Activated gamma-delta T cell (primary cell): ENCODE measurements at regions not wholly inside any gene's neighbourhood (a gene's known extent, or its start where the extent isn't known, plus 50 kb on each side); places are given as distances from the start of the nearest gene placed in this dataset.

Experiments
- DNase-seq: peaks from one replicate; lab custom pipeline; 2025; lab: John Stamatoyannopoulos, UW

- DNase-seq: no peak
Measured at GRCh38 chr6:166774770-166775169, 147.7 kb upstream of the RPS6KA2 start.

GRCh38 chr6:166774292-166774691, 147.2 kb upstream of the RPS6KA2 start:
- no peak for DNase-seq

DNA sequence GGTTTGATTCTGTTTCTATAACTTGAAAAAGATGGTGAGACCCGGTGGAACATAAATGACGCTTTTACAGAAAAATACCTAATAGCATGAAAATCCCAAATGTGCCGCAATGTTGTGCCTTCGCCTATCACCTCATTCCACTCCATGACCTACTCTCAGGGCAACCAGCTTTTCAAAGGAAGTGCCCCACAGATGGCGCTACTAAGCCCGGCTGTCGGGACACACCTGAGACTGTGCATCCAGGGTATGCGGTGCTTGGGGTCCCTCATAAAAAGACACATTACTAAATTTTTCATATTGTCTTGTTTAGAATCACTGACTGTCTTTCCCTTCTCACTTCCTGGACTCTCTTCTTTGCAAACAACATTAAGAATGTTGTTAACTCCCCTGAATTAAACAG, 145.5 kb upstream of the RPS6KA2 start:
- no peak for DNase-seq

DNA sequence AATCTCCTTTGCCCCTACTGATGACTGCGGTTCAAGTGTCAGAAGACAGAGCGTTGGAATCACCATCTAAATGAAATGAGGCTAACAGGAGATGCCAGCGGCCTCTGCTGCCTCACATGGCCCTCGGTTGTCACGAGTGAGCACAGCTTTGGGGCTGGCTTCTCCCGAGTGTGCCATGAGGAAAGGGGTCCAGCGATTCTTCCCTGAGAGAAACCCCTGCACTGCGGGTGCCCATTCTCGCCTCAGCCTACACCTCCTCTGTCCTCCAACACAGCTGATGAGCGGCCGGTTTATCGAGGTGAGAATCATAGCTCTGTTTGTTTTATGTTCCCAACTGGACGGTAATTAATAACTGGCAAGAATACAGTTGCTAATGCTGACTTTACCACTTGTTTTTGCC, 144.7 kb upstream of the RPS6KA2 start:
- no peak for DNase-seq

DNA sequence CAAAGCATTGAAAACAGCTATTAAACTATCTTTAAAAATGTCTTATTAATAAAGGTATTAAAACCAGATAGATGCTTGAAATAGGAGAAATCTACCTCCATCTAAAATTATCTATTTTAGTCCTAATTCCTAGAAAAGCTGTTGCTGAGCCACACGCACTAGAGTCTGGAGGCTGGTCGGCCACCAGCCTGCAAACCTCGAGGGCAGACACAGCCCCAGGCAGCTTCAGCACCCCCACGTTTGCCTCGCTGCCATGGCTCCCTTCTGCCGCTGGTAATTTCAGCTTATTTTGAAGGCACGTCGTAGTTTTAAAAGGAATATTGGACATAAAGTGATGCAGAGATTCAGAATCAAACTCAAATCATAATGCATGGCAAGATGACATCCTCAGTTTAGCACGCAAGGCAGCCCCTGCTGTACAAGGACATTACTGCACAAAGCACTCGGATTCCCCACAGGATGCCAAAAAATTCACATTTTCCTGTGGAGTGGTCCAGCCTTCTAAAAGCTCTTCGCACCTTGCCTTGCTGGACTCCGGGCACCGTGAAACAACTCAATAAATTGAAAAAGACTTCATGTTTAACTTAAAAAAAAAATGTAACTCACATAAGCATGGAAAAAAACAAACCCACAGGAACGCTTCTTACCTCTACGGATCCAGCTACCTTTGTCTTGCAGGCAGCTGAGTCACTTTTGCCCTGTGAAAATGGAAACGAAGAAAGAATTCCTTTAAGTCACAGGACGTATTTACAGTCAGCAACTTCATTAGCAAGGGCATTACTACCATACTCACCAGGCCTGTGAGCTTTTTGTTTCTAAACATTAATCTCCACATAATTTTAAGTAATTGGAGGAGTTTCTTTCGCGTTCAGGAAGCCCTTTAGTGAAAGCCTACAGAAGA, 143.4 kb upstream of the RPS6KA2 start:
- DNase-seq: no peak

- no peak for DNase-seq
Measured at GRCh38 chr6:166769648-166770047, 142.6 kb upstream of the RPS6KA2 start.

DNA sequence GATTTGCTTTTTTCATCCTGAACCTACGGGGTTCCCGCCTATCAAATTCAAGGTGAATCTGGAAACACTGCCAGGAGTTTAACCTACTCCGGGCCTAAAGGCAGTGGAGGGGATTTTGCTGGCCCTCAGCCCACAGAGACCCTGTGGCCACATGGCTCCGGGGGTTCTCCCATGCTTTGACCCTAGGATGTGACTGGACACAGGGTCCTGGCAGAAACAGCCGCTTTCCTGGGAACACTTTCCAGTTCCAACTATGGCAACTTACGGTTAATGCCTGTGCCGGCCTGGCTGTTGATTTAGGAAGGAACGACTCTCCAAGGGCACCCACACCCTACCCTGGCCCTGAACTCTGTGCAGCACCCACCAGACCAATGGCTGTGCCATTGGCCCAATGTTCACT, 141.7 kb upstream of the RPS6KA2 start:
- no peak for DNase-seq

- DNase-seq: no peak
Measured at GRCh38 chr6:166767230-166767629, 140.2 kb upstream of the RPS6KA2 start.

GRCh38 chr6:166766769-166767168, 139.7 kb upstream of the RPS6KA2 start:
- DNase-seq: no peak

GRCh38 chr6:166765234-166765541, 138.1 kb upstream of the RPS6KA2 start:
- no peak for DNase-seq

GRCh38 chr6:166764473-166765233, 137.6 kb upstream of the RPS6KA2 start:
- no peak for DNase-seq

GRCh38 chr6:166763606-166764472, 136.8 kb upstream of the RPS6KA2 start:
- no peak for DNase-seq

GRCh38 chr6:166761801-166762200, 134.8 kb upstream of the RPS6KA2 start:
- no peak for DNase-seq

DNA sequence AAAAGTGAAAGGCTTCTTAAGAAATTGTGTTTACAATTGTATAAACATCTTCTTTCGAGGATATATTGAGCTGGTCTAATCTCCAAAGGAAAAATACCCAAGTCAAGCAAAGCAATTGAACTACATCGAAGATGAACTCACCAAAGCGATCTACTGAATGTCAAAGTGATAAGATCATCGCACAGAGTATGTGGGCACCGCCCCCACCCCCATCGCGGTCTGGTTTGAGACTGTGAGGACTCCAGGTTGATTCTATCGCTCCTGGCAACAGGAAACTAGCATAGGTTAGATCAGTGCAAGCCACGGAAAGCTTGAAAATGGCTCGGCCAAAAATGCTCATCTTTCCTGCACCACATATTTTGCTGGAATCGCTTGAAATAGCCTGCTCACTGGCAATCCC, 133.2 kb upstream of the RPS6KA2 start:
- no peak for DNase-seq

DNA sequence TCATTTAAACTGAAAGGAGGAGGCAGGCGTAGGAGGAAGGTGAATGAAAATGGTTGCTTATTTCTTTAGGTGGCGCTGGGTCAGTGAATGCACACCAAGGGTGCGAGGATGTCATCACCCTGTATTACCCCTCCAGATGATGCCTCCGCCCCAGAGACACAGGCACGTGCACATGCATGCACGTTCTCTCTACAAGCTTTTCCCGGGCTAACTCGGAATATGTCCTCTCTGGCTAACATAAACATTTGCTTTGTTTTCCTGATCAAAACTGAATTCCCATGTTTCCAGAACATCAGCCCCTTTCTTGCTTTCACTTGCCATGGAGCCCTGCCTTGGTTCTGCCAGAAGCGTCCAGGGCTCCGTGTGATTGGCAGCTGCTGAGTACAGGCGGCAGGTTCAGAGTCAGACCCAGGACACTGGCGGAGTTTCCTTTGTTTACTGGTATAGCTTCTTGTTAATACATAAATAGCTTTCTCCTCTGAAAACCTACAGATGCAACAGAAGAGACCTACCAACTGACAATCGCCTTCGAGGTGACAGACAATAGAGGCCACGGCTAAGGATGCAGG, 131.2 kb upstream of the RPS6KA2 start:
- no peak for DNase-seq

DNA sequence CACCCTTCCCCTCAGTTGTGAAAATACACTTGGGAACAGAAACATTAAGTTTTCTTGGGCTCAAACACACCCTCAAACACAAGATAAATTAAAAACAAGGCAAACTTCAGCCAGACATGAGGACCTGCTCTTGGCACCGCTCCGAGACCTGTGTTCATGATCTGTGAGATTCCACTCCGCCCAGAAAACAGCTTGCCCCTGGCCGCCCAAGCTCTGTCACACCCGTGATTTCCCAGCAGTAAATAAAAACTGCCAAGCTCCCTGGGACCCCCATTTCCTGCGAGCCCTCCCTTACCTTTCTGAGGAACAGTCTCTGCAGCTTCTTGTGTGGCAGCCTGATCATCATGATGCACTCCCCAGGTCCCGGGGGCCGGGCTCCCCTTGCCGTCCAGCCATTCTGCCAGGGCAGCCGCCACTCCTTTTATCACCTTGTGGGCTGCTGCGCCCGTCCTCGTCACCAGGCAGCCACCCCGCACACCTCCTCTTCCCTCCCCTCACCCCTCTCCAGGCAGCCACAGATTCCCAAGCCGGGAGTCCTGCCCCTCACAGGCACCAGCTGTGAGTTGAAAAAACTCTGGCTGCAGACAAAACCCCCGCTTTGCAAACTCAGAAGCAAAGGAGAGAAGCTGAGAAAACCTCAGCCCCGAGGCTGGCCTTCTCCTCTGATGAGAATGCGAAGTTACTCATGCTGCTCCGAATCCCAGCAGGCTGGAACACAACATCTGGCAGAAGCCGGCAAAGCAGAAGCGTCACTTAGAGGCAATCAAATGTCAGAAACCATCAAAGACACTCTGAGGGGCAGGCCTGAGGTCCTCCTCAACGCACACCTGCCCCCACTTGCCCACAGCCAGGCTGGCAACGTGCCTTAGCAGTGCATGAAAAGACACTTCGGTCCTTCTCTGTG, 130.4 kb upstream of the RPS6KA2 start:
- no peak for DNase-seq

DNA sequence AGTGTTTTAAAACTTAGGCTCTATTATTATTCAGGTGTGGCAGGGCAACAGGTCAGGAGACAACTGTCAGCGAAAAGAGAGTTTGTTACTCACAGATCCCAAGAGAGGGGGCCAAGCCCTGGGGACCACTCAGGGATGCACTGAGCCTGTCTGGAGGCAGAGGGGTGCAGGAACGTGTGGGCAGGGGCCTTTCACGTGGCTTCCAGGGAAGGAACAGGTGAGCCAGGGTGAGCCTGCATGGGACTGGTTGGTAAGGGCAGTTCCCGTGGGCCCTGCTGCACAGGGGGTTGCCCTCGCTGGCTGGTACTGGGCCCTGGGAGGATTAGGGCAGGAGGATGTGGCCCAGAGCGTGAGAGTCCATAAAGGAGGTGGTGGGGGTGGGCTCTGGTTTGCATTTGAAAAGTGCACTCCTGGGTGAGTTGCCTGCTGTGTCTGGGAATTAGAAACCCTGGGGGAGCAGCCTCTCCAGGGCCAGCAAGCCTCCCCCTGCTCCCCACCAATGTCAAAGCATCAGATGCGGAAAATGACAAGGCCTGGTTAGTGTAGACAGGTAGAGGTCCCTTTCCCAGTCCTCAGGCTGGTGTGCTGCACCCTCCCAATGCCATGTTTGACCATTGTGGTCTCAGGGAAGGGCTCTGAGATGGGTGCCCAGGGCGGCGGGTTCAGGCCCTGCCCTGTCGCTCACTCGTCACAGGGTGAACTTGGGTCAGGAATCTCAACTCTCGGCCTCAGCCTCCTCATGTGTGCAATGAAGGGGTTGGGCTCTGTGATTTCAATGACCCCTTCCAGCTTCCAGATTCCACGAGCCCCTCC, 127.4 kb upstream of the RPS6KA2 start:
- DNase-seq: no peak

GRCh38 chr6:166752928-166753721, 126.1 kb upstream of the RPS6KA2 start:
- no peak for DNase-seq

DNA sequence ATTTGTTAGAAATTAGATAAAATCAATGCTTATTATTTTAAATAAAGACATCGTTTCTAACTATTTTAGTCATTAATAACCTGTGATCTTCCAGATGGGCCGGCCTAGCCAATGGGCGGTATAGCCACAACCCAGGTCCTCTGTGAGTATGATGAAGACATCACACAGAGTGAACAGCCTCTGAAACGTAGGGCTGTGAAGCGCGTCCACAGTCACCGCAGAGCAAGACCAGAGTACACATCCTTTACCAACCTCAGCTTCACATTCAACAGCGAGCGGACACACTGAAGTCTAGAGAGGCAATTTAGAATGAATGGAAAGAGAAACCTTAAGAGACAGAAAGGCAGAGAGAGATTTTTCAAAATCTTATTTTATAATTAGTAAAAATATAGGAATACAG, 125.0 kb upstream of the RPS6KA2 start:
- DNase-seq: no peak
